CD14-positive monocyte (primary cell): ENCODE measurements at regions not wholly inside any gene's neighbourhood (a gene's known extent, or its start where the extent isn't known, plus 50 kb on each side); places are given as distances from the start of the nearest gene placed in this dataset.

Source experiments
- DNase-seq, 3 donors: peaks; one replicate each; pipeline ENCODE4 v3.0.0-alpha.2; 2011 to 2022
- H2AFZ ChIP-seq: 2 replicates; pipeline ENCODE4 v1.6.0; 2012; ENCODE audit warnings: mild to moderate bottlenecking, low read depth, low read length, inconsistent platforms; ENCODE audit not compliant: insufficient read depth, poor library complexity, severe bottlenecking
- H3K27ac ChIP-seq, 2 donors: 1 replicate in 1 of 2; 2 replicates in 1 of 2; pipeline ENCODE4 v1.5.1; 2012 to 2013; ENCODE audit warnings: low read length in 2 of 2, control low read depth in 1 of 2, inconsistent platforms in 1 of 2, low read depth in 1 of 2, mild to moderate bottlenecking in 1 of 2
- H3K27me3 ChIP-seq, 2 donors: one replicate each; pipeline versions ENCODE4 v1.6.0 to v1.6.1; 2011 to 2013; ENCODE audit warnings: low read length in 2 of 2; ENCODE audit not compliant: control insufficient read depth in 2 of 2, insufficient read depth in 2 of 2
- H3K36me3 ChIP-seq, 2 donors: replicated peaks in 1 of 2; 1 replicate in 1 of 2; 2 replicates in 1 of 2; pipeline versions ENCODE4 v1.5.1 to v1.6.1; 2012 to 2013; ENCODE audit warnings: low read length in 2 of 2, control low read depth in 1 of 2, inconsistent platforms in 1 of 2, mild to moderate bottlenecking in 1 of 2; ENCODE audit not compliant: insufficient read depth in 2 of 2, control insufficient read depth in 1 of 2
- H3K4me1 ChIP-seq, 2 donors: 1 replicate in 1 of 2; 2 replicates in 1 of 2; pipeline versions ENCODE4 v1.5.1 to v1.6.1; 2012 to 2013; ENCODE audit warnings: low read length in 2 of 2, control low read depth in 1 of 2, inconsistent platforms in 1 of 2, mild to moderate bottlenecking in 1 of 2, moderate library complexity in 1 of 2; ENCODE audit not compliant: insufficient read depth in 2 of 2, control insufficient read depth in 1 of 2
- H3K4me2 ChIP-seq: replicated peaks from 2 replicates; pipeline ENCODE3; 2012; ENCODE audit warnings: low read length, moderate library complexity, mild to moderate bottlenecking; ENCODE audit not compliant: poor library complexity, severe bottlenecking; ENCODE audit errors: extremely low read depth
- H3K4me3 ChIP-seq, 3 experiments: fragments of 200-600 bp in 1 of 3; sonication (generic) in 1 of 3; replicated peaks in 1 of 3; 1 replicate in 2 of 3; 2 replicates in 1 of 3; pipeline ENCODE4 v1.5.1; 2011 to 2013; ENCODE audit warnings: low read length in 3 of 3, mild to moderate bottlenecking in 3 of 3, control low read depth in 2 of 3, low read depth in 2 of 3, inconsistent platforms in 1 of 3, moderate library complexity in 1 of 3
- H3K79me2 ChIP-seq: 2 replicates; pipeline ENCODE4 v1.6.0; 2012; ENCODE audit warnings: mild to moderate bottlenecking, control low read depth, inconsistent platforms, low read length, moderate library complexity; ENCODE audit not compliant: insufficient read depth
- H3K9ac ChIP-seq: 2 replicates; pipeline ENCODE4 v1.6.0; 2017; ENCODE audit warnings: low read length, mild to moderate bottlenecking; ENCODE audit not compliant: insufficient read depth, poor library complexity, severe bottlenecking
- H3K9me3 ChIP-seq, 2 donors: replicated peaks in 1 of 2; 1 replicate in 1 of 2; 2 replicates in 1 of 2; pipeline versions ENCODE4 v1.5.1 to v1.6.1; 2012 to 2013; ENCODE audit warnings: low read length in 2 of 2, control low read depth in 1 of 2; ENCODE audit not compliant: control insufficient read depth in 1 of 2, insufficient read depth in 1 of 2
- H4K20me1 ChIP-seq: 2 replicates; pipeline ENCODE4 v1.6.0; 2012; ENCODE audit warnings: mild to moderate bottlenecking, low read length, control low read depth, moderate library complexity; ENCODE audit not compliant: insufficient read depth
- H3K27ac Mint-ChIP-seq, 7 donors: one replicate each; pipeline ENCODE4 v1.8.0; 2020; ENCODE audit warnings: mild to moderate bottlenecking in 7 of 7, mixed read lengths in 7 of 7, moderate library complexity in 6 of 7, inconsistent platforms in 2 of 7
- H3K27me3 Mint-ChIP-seq, 3 donors: one replicate each; pipeline ENCODE4 v1.8.0; 2021 to 2022; ENCODE audit warnings: low read depth in 3 of 3, mild to moderate bottlenecking in 3 of 3, mixed read lengths in 3 of 3, moderate library complexity in 3 of 3, inconsistent platforms in 1 of 3
- H3K36me3 Mint-ChIP-seq, 2 donors: one replicate each; pipeline ENCODE4 v1.8.0; 2020; ENCODE audit warnings: mixed read lengths in 2 of 2, inconsistent platforms in 1 of 2, mild to moderate bottlenecking in 1 of 2
- H3K4me1 Mint-ChIP-seq: one replicate; pipeline ENCODE4 v1.8.0; 2020; ENCODE audit warnings: mild to moderate bottlenecking, mixed read lengths
- H3K4me3 Mint-ChIP-seq, 2 donors: one replicate each; pipeline ENCODE4 v1.8.0; 2020; ENCODE audit warnings: mild to moderate bottlenecking in 2 of 2, mixed read lengths in 2 of 2, moderate library complexity in 1 of 2
- H3K9me3 Mint-ChIP-seq, 7 donors: one replicate each; pipeline ENCODE4 v1.8.0; 2020 to 2022; ENCODE audit warnings: mixed read lengths in 7 of 7, mild to moderate bottlenecking in 6 of 7, moderate library complexity in 6 of 7, inconsistent platforms in 2 of 7
- WGBS: methylation state at CpG from one replicate; pipeline ENCODE4 v1.1.5; 2013; ENCODE audit warnings: missing lambda C conversion rate; ENCODE audit not compliant: insufficient coverage; 5-methylcytosine and 5-hydroxymethylcytosine counted together
- intact Hi-C, 2 donors: fragments of 100-400 bp; cut with micrococcal nuclease; formaldehyde crosslinking; loops; one replicate each; pipeline versions ENCODE4 v1.15.0 to v1.15.1; 2023
- TF ChIP-seq, protein P1 (sequence below): fragments of 200-600 bp; IDR thresholded peaks from one replicate; pipeline ENCODE4 v1.8.0; 2022; ENCODE audit warnings: antibody characterized with exemption, mild to moderate bottlenecking

DNA sequence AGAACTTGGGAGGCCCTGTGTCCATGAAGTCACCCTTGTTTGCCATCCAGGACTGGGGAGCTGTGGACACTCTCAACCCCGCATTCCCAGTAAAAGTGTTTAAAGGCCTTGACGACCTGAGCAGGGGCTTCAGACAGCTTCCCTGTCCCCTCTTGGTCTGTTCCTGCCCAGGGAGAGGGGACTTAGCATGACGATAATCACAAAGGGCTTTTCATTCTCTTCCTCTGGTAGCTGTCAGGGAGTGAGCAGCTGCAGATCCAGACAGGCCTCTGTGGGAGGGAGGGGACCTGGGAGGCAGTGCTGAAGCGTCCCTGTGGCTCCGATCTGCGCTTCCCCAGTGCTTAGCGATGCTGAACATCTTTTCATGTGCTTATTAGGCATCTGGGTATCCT lies 77.8 kb upstream of the HS6ST1 start:
- intact Hi-C loops = no loop called here
- H2AFZ ChIP-seq = no peak overlapping the region
- H3K9me3 ChIP-seq = no peaks in the 10 kb centered on the region
- H3K4me3 ChIP-seq = no peak overlapping the region
- Mint-ChIP-seq H3K9me3 (peaks cover 0 to 3% (median 0%) of the 10 kb centered on the region in 7 donors), H3K27me3 (peaks cover 0 to 2% (median 0%) of the 10 kb centered on the region in 3 donors), H3K4me1 (no peaks in the 10 kb centered on the region), H3K4me3 (no peak overlapping the region), H3K27ac (no peak overlapping the region), H3K36me3 (no peaks in the 10 kb centered on the region)
- H3K79me2 ChIP-seq = no peaks in the 10 kb centered on the region
- no peak overlapping the region for H3K9ac ChIP-seq
- H3K4me2 ChIP-seq = no peak overlapping the region
- 92% methylated on average over 3 of the region's 7 CpGs for WGBS
- no peaks in the 10 kb centered on the region for H3K36me3 ChIP-seq
- DNase-seq = no peak
- H3K4me1 ChIP-seq = no peaks in the 10 kb centered on the region
- TF ChIP-seq, protein P1, sequence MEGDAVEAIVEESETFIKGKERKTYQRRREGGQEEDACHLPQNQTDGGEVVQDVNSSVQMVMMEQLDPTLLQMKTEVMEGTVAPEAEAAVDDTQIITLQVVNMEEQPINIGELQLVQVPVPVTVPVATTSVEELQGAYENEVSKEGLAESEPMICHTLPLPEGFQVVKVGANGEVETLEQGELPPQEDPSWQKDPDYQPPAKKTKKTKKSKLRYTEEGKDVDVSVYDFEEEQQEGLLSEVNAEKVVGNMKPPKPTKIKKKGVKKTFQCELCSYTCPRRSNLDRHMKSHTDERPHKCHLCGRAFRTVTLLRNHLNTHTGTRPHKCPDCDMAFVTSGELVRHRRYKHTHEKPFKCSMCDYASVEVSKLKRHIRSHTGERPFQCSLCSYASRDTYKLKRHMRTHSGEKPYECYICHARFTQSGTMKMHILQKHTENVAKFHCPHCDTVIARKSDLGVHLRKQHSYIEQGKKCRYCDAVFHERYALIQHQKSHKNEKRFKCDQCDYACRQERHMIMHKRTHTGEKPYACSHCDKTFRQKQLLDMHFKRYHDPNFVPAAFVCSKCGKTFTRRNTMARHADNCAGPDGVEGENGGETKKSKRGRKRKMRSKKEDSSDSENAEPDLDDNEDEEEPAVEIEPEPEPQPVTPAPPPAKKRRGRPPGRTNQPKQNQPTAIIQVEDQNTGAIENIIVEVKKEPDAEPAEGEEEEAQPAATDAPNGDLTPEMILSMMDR = no peak
- H4K20me1 ChIP-seq = no peaks in the 10 kb centered on the region
- no peak overlapping the region for H3K27ac ChIP-seq
- no peaks in the 10 kb centered on the region for H3K27me3 ChIP-seq

GRCh38 chr2:128396946-128397345 lies 78.3 kb upstream of the HS6ST1 start:
- WGBS = no CpG with 5 or more reads among the region's 2 CpGs
- no peak for DNase-seq
- no peak overlapping the region for H3K27ac Mint-ChIP-seq
- Histone ChIP-seq H4K20me1 (no peaks in the 10 kb centered on the region), H3K79me2 (no peaks in the 10 kb centered on the region), H3K36me3 (no peaks in the 10 kb centered on the region), H3K4me3 (no peak overlapping the region), H3K9ac (no peak overlapping the region), H3K9me3 (no peaks in the 10 kb centered on the region), H3K27ac (no peak overlapping the region), H2AFZ (no peak overlapping the region), H3K27me3 (no peaks in the 10 kb centered on the region), H3K4me1 (no peaks in the 10 kb centered on the region), H3K4me2 (no peak overlapping the region)
- no peaks in the 10 kb centered on the region for H3K36me3 Mint-ChIP-seq
- intact Hi-C loops = no loop called here
- H3K9me3 Mint-ChIP-seq = peaks cover 0 to 3% (median 0%) of the 10 kb centered on the region in 7 donors
- no peaks in the 10 kb centered on the region for H3K4me1 Mint-ChIP-seq
- H3K4me3 Mint-ChIP-seq = no peak overlapping the region
- peaks cover 0 to 2% (median 0%) of the 10 kb centered on the region in 3 donors for H3K27me3 Mint-ChIP-seq
- TF ChIP-seq, protein P1 = no peak
